DOHH2 (cell line): ENCODE measurements at regions not wholly inside any gene's neighbourhood (a gene's known extent, or its start where the extent isn't known, plus 50 kb on each side); places are given as distances from the start of the nearest gene placed in this dataset.

Source experiments
- EZH2phosphoT487 ChIP-seq: fragments of 200-600 bp; sonication (generic); IDR thresholded peaks from 2 replicates; pipeline ENCODE4 v1.6.1; 2017; ENCODE audit warnings: borderline replicate concordance, mild to moderate bottlenecking, antibody characterized with exemption, low read length, moderate library complexity, mixed read lengths
- TF ChIP-seq, protein P1 (sequence below): fragments of 200-600 bp; sonication (generic); IDR thresholded peaks from one replicate; pipeline ENCODE4 v1.5.1; 2014; ENCODE audit warnings: antibody characterized with exemption, mild to moderate bottlenecking, low read depth, low read length; ENCODE audit not compliant: poor library complexity, severe bottlenecking

DNA sequence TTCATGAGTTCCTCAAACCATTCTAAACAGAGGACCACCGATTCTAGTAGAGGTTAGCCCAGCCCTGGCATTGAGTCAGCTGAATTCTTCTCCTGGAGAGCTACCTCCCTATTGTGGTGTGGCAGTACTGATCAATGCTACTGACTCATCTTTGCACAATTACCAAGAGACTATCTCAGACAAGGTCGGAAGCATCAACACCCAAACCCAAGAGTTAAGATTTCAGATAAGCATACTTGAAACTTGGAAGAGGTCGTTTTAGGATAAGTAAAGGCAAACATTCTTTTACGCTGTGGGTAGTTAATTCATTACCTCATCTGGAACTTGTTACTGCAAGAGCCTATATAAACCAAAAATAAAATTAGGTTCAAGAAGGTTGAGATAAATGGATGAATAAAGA, 154.6 kb upstream of the NRBF2 start:
- TF ChIP-seq, protein P1, sequence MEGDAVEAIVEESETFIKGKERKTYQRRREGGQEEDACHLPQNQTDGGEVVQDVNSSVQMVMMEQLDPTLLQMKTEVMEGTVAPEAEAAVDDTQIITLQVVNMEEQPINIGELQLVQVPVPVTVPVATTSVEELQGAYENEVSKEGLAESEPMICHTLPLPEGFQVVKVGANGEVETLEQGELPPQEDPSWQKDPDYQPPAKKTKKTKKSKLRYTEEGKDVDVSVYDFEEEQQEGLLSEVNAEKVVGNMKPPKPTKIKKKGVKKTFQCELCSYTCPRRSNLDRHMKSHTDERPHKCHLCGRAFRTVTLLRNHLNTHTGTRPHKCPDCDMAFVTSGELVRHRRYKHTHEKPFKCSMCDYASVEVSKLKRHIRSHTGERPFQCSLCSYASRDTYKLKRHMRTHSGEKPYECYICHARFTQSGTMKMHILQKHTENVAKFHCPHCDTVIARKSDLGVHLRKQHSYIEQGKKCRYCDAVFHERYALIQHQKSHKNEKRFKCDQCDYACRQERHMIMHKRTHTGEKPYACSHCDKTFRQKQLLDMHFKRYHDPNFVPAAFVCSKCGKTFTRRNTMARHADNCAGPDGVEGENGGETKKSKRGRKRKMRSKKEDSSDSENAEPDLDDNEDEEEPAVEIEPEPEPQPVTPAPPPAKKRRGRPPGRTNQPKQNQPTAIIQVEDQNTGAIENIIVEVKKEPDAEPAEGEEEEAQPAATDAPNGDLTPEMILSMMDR: no peak
- no peak for TF ChIP-seq EZH2phosphoT487
